GM18519 (cell line): ENCODE measurements at regions not wholly inside any gene's neighbourhood (a gene's known extent, or its start where the extent isn't known, plus 50 kb on each side); places are given as distances from the start of the nearest gene placed in this dataset.

Experiments used
- ATAC-seq: cut with Tn5 transposase; IDR thresholded peaks from one replicate; pipeline ENCODE4 v1.9.1; 2021; ENCODE audit warnings: mild to moderate bottlenecking, moderate library complexity; ENCODE audit not compliant: unreplicated experiment, low FRiP score

- no peak for ATAC-seq
Measured at GRCh38 chr14:85445151-85445795, 84.7 kb upstream of the FLRT2 start.

GRCh38 chr14:85447883-85448282 is 82.1 kb upstream of the FLRT2 start:
- ATAC-seq: no peak

- ATAC-seq: no peak
Measured at GRCh38 chr14:85451421-85451820, 78.5 kb upstream of the FLRT2 start.

- no peak for ATAC-seq
Measured at GRCh38 chr14:85453401-85454225, 76.3 kb upstream of the FLRT2 start.

GRCh38 chr14:85454226-85454813 is 75.6 kb upstream of the FLRT2 start:
- no peak for ATAC-seq

GRCh38 chr14:85459361-85460000 is 70.5 kb upstream of the FLRT2 start:
- no peak for ATAC-seq

GRCh38 chr14:85461432-85462133 is 68.4 kb upstream of the FLRT2 start:
- no peak for ATAC-seq

DNA sequence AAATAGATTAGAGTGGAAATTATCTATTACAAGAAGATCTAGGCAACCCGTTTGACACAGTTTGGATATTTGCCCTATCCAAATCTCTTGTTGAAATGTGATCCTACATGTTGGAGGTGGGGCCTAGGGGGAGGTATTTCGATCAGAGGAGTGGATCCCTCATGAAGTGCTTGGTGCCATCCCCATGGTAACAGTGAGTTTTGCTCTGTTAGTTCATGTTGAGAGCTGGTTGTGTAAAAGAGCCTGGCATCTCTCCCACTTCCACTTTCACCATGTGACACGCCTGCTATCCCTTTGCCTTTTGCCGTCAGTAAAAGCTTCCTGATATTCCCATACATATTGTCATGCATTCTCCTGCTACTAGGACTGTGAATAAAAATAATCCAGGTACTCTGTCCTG is 66.4 kb upstream of the FLRT2 start:
- no peak for ATAC-seq

DNA sequence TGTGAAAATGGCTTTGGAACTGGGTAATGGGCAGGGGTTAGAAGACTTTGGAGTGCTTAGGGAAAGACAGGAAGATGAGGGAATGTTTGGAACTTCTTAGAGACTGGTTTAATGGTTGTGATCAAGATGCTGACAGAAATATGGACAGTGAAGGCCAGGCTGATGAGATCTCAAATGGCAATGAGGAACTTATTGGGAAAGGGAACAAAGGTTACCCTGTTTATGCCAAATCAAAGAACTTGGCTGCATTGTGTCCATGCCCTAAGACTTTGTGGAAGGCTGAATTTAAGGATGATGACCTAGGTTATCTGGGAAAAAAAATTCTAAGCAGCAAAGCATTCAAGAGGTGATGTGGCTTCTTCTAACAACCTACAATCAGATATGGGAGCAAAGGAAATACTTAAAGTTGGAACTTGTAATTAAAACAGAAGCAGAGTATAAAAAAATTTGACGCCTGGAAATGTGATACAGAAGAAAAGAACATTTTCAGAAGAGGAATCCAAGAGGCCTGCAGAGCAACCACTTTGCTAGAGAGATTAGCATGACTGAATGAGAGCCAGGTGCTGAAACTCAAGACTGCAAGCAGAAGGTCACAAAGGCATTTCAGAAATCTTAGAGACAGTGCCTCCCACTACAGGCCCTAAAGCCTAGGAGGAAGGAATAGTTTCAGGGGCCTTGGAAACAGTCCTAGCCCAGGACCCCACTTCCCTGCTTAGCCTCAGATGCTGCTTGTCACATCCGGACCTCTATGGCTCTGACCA is 65.6 kb upstream of the FLRT2 start:
- ATAC-seq: no peak

DNA sequence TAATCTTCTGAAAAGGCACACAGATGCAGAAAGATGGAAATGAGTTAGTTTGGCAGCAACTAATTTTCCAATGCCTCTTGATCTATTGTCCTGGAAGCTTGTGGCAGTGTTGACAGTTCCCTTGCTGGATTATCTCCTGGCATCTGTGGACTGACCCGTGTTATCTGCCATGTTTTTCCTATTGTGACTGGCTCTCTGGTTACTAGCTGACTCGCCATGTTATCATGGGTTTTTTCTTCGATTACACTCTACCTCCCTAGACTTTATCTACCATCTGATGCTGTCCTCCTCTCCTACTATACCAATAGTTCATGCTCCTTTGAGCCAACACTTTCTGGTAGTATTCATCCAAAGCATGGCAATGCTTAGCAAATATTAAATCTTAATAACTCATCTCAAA is 63.3 kb upstream of the FLRT2 start:
- ATAC-seq: no peak

- no peak for ATAC-seq
Measured at GRCh38 chr14:85468816-85469215, 61.1 kb upstream of the FLRT2 start.

DNA sequence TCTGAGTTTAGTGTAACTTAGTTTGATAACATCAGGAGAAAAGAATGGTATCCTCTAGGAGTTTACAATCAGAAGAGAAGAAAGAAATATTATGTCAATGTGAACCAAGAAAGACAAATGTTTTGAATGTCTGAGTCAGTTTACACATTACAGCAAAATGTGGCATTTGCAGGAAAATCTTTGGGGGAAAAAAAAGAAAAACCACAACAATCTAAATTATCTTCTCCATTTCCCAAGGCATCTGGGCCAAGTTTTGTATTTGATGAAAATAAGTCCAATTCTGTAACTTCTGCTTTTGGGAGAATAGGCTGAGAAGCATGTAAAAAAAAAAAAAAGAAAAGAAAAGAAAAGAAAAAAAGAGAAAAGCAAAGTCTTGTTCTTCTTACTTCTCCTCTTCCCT is 58.8 kb upstream of the FLRT2 start:
- ATAC-seq: no peak

DNA sequence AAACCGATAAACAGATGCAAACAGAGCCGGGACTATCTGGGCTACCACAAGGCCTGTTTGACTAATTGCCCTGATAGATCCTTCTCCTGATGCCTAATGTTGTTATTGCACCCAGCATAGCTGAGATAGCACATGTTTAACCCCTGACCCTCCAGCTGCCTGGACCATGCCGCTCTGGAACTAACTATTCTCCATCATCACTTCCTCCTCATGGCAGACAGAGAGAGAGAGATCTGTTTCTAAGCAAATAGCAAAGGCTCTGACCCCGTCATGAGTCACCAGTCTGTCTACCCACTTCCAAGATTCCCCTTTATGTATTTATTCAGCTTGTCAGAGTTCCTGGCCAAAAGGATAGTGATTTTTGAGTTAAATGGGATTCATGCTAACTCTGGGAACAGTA is 58.2 kb upstream of the FLRT2 start:
- no peak for ATAC-seq

- ATAC-seq: no peak
Measured at GRCh38 chr14:85474431-85474830, 55.5 kb upstream of the FLRT2 start.

DNA sequence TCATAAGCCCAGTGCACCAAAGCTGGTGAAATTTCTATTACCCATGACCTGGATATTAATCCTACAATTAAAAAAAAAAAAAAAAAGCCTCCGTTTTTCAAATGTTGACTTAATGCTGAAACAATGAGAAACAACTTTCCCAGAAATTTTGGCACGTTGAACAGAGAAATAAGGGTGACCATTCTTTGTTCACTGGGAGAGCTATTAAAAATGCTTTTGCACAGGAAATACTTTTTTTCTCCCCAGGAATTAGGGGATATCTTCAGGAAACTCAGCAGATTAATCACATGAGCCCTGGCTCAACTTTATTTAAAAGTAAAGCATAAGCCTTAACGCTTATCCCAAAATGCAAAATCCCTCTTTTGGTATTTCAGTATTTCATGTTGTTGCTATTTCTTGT is 54.8 kb upstream of the FLRT2 start:
- ATAC-seq: no peak

DNA sequence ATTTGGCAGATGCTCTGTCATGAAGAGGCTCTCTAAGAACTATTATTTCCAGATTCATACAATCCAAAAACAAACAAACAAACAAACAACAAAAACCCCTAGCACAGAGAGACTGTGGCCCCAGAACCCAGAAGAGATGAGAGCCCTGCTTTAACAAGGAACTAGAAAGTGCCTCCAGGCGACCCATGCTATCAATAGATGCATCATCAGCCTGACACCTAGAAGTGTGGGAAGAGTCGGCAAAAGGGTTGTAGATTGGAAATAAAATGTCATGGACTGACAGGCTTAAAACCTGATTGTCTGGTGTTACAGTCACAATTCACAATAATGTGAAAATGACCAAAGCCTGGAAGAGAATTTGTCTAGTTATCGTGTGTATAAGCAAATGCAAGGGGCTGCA is 50.6 kb upstream of the FLRT2 start:
- no peak for ATAC-seq

GRCh38 chr14:85479771-85480170 is 50.2 kb upstream of the FLRT2 start:
- ATAC-seq: no peak
